ENCODE measurements at regions not wholly inside any gene's neighbourhood (a gene's known extent, or its start where the extent isn't known, plus 50 kb on each side); places are given as distances from the start of the nearest gene placed in this dataset.

GRCh38 chr16:16867973-16868372 lies 489.0 kb downstream of the NPIPA7 start:
- intact Hi-C loops (cut with DNase I) = no loop called here
- TF ChIP-seq POLR2A (IDR thresholded peaks at IDR 0.05) (no peak), CTCF (IDR thresholded peaks at IDR 0.05) (no peak)
- Histone ChIP-seq H3K4me3 (replicated peaks in 1 of 3) (no peak overlapping the region), H3K36me3 (no peaks in the 10 kb centered on the region), H3K27ac (no peak overlapping the region), H3K27me3 (no peaks in the 10 kb centered on the region), H3K9me3 (no peaks in the 10 kb centered on the region), H3K4me1 (no peaks in the 10 kb centered on the region)
- 42 to 51% methylated on average over 7 of the region's 7 CpGs for WGBS, 2 donors
- DNase-seq = no peak

- no peak for TF ChIP-seq POLR2A (IDR thresholded peaks at IDR 0.05)
- TF ChIP-seq CTCF (IDR thresholded peaks at IDR 0.05) = no peak
- H3K27me3 ChIP-seq = no peaks in the 10 kb centered on the region
- no peak for DNase-seq
- no peak overlapping the region for H3K27ac ChIP-seq
- intact Hi-C loops (cut with DNase I) = no loop called here
- H3K4me3 ChIP-seq (replicated peaks in 1 of 3) = no peak overlapping the region
- 52 to 57% methylated on average over 2 of the region's 2 CpGs for WGBS, 2 donors
- H3K9me3 ChIP-seq = no peaks in the 10 kb centered on the region
- no peaks in the 10 kb centered on the region for H3K4me1 ChIP-seq
- H3K36me3 ChIP-seq = no peaks in the 10 kb centered on the region
Observed at GRCh38 chr16:16868727-16869126, 489.8 kb downstream of the NPIPA7 start.

GRCh38 chr16:16869746-16870145 lies 490.8 kb downstream of the NPIPA7 start:
- Histone ChIP-seq H3K4me3 (replicated peaks in 1 of 3) (no peak overlapping the region), H3K27ac (no peak overlapping the region), H3K9me3 (no peaks in the 10 kb centered on the region), H3K36me3 (no peaks in the 10 kb centered on the region), H3K4me1 (no peaks in the 10 kb centered on the region), H3K27me3 (no peaks in the 10 kb centered on the region)
- DNase-seq = no peak
- TF ChIP-seq CTCF (IDR thresholded peaks at IDR 0.05) = no peak
- no peak for TF ChIP-seq POLR2A (IDR thresholded peaks at IDR 0.05)
- intact Hi-C loops (cut with DNase I) = no loop called here
- 59 to 63% methylated on average over 5 of the region's 5 CpGs for WGBS, 2 donors

GRCh38 chr16:16871196-16871595 lies 492.3 kb downstream of the NPIPA7 start:
- 45 to 47% methylated on average over 8 to 9 of the region's 9 CpGs for WGBS, 2 donors
- DNase-seq = no peak
- Histone ChIP-seq H3K27me3 (no peaks in the 10 kb centered on the region), H3K27ac (no peak overlapping the region), H3K36me3 (no peaks in the 10 kb centered on the region), H3K4me1 (no peaks in the 10 kb centered on the region), H3K4me3 (replicated peaks in 1 of 3) (no peak overlapping the region), H3K9me3 (no peaks in the 10 kb centered on the region)
- TF ChIP-seq POLR2A (IDR thresholded peaks at IDR 0.05) = no peak
- no peak for TF ChIP-seq CTCF (IDR thresholded peaks at IDR 0.05)
- intact Hi-C loops (cut with DNase I) = no loop called here

- H3K27ac ChIP-seq = no peak overlapping the region
- H3K9me3 ChIP-seq = no peaks in the 10 kb centered on the region
- TF ChIP-seq POLR2A (IDR thresholded peaks at IDR 0.05) = no peak
- TF ChIP-seq CTCF (IDR thresholded peaks at IDR 0.05) = no peak
- DNase-seq = no peak
- H3K4me1 ChIP-seq = no peaks in the 10 kb centered on the region
- no peaks in the 10 kb centered on the region for H3K27me3 ChIP-seq
- intact Hi-C loops (cut with DNase I) = no loop called here
- WGBS, 2 donors = 84 to 88% methylated on average over 2 of the region's 2 CpGs
- H3K4me3 ChIP-seq (replicated peaks in 1 of 3) = no peak overlapping the region
- H3K36me3 ChIP-seq = no peaks in the 10 kb centered on the region
Observed at GRCh38 chr16:16877061-16877460, 498.1 kb downstream of the NPIPA7 start.
